GM12872 (cell line): ENCODE measurements at regions not wholly inside any gene's neighbourhood (a gene's known extent, or its start where the extent isn't known, plus 50 kb on each side); places are given as distances from the start of the nearest gene placed in this dataset.

Source experiments
- TF ChIP-seq, protein P1 (sequence below): IDR thresholded peaks from 3 replicates; pipeline ENCODE4 v1.5.1; 2011; ENCODE audit warnings: low read depth, mild to moderate bottlenecking, low read length, moderate library complexity; ENCODE audit not compliant: insufficient read depth

DNA sequence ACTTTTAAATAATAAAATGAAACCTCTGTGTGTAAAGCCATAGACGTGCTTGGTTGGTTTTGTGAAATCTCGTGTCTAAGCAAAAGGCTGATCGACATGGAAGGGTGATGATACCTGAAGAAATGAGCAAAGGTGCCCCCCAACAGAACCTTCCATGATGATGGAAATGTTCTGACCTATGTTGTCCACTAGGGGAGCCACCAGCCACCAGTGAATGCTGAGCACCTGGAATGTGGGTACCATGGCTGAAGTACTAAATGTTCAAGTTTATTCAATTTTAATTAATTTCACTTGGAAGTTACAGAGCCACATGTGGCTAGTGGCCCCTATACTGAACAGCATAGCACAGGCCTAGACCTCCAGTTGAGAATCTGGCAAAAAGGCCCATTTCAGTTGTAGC lies 158.8 kb downstream of the POLR2M start:
- TF ChIP-seq, protein P1, sequence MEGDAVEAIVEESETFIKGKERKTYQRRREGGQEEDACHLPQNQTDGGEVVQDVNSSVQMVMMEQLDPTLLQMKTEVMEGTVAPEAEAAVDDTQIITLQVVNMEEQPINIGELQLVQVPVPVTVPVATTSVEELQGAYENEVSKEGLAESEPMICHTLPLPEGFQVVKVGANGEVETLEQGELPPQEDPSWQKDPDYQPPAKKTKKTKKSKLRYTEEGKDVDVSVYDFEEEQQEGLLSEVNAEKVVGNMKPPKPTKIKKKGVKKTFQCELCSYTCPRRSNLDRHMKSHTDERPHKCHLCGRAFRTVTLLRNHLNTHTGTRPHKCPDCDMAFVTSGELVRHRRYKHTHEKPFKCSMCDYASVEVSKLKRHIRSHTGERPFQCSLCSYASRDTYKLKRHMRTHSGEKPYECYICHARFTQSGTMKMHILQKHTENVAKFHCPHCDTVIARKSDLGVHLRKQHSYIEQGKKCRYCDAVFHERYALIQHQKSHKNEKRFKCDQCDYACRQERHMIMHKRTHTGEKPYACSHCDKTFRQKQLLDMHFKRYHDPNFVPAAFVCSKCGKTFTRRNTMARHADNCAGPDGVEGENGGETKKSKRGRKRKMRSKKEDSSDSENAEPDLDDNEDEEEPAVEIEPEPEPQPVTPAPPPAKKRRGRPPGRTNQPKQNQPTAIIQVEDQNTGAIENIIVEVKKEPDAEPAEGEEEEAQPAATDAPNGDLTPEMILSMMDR: peak; percentile 67; the same call in 2 of the 3 replicates

DNA sequence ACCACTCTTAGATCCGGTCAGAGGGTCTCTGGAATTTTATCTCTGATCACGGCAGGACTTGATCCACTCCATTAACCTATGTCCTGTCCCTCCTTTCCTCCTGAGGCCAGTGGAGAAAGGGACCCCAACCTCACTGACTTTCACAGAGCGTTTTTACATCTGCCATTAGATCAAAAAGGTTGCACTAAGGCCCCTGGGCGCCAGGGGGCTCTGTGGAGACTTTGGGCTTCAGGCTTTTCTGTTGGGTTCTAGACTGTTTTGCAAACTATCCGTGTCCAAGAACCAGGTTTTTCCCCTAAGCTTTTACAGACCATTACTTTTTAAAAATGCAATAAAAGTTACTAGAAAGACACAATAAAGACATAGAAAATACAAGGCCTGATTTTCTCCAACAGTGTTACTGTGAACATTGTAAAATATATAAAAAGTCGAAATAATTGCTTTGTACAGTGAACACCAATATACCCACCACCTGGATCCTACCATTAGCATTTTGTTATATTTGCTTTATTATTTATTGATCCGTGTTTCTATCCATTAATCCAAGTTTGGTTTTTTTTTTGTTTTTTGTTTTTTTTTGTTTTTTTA lies 159.7 kb downstream of the POLR2M start:
- TF ChIP-seq, protein P1: peak; percentile 80

DNA sequence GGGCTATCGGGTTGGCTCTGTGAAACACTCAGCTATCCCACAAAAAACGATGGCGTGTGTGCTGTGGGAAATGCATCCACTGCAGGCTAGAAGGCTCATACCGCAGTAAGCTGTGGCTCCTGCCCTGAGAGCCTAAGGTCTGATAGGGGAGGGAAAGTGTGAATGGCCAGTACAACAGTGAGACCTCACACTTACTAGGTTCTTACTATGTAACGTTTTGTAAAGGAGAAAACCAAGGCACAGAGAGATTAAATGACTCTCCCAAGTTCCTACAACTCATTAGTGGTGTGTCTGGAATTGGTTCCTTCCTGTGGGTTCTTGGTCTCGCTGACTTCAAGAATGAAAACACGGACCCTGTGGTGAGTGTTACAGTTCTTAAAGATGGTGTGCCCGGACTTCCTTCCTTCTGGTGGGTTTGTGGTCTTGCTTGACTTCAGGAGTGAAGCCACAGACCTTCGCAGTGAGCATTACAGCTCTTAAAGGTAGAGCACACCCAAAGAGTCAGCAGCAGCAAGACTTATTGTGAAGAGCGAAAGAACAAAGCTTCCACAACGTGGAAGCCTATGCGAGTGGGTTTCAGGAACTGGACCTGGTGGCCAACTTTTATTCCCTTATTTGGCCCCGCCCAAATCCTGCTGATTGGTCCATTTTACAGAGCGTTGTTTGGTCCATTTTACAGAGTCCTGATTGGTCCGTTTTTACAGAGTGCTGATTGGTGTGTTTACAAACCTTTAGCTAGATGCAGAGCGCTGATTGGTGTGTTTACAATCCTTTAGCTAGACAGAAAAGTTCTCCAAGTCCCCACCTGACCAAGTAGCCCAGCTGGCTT lies 161.7 kb downstream of the POLR2M start:
- TF ChIP-seq, protein P1: no peak

DNA sequence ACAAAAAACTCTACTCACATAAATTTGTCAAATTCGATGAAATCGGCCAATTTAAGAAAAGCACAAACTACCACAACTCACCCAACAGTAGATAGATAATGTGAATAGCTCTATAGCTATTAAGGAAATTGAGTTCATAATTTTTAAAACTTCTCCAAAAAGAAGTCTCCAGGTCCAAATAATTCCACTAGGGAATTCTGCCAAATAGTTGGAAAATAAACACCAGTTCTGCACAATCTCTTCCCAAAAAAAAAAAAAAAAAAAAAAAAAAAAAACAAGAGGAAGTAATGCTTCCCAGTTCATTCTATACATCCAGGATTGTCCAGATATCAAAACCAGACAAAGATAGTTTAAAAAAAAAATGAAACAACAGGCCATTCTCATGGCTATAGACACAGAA lies 164.2 kb downstream of the POLR2M start:
- TF ChIP-seq, protein P1: no peak

DNA sequence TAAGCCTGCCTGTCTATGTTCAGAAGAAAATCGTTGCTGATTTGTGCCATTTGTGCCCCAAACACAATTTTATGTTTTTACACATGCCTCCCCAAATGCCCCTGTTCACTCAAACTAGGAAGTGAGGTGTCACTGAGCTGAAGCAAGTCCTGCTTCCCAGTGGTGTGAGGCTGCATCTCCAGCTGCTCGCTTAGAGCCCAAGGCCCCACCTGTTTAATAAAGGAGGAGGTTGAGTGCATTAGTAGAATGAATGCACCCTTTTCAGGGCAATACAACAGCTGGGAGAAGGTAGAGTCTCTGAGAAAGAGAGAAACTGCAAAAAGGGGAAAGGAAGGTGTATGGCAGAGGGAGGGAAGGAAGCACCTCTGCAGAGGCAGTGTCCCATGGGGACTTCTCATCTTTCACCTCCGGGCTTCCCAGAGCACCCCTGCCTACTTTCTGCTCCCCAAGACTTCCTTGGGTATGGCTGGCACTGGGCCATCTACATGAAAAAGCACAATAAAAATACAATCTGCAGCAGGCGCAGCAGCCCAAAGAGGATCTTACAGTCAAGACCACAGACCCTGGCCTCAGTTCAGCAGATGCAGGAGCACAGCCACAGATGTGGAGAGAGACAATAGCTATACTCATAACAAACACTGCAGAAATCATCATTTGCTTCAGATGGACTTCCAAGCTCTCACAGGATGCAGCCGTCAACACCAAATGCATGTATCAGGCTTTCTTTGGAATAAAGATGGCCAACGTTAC lies 165.9 kb downstream of the POLR2M start:
- TF ChIP-seq, protein P1: no peak

DNA sequence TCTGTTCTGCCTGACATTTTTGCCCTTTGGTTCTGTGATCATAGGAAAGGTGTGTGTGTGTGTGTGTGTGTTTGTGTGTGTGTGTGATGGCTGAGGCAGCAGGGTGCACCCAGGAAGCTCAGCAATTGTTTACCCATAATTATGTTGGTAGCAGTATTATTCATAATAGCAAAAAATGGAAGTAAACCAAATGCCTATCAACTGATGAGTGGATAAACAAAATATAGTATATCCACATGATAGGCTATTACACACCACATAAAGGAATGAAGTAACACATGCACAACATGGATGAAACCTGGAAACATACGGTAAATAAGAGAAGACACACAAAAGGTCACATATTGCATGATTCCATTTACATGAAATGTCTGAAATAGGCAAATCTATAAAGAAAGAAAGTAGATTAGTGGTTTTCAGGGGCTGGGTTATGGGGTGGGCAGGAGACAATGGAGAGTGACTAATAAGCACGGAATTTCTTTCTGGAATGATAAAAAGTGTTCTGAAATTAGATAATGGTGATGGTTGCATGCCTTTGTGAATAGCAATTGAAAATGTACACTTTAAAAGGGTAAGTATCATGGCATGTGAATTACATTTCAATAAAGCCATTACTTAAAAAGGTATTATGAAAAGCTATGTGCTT lies 167.2 kb downstream of the POLR2M start:
- TF ChIP-seq, protein P1: no peak

DNA sequence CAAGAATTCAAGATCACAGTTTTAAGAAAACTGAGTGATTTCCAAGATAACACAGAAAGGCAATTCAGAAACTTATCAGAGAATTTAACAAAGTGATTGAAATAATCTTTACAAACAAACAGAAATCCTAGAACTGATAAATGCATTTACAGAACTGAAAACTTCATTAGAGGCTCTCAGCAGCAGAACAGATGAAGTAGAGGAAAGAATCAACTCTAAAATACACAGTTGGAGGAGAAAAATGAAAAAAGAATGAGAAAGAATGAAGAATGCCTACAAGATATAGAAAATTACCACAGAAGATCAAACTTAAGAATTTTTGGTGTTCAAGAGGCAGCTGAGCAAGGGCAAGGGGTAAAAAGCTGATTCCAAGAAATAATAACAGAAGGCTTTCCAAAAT lies 168.8 kb downstream of the POLR2M start:
- TF ChIP-seq, protein P1: no peak
